ENCODE measurements at regions not wholly inside any gene's neighbourhood (a gene's known extent, or its start where the extent isn't known, plus 50 kb on each side); places are given as distances from the start of the nearest gene placed in this dataset.

- no peaks in the 10 kb centered on the region for H3K36me3 ChIP-seq
- H3K4me3 ChIP-seq = no peak overlapping the region
- peaks cover 0 to 15% (median 0%) of the 10 kb centered on the region in 3 donors for H3K9me3 ChIP-seq
- no peak for ATAC-seq
- no peaks in the 10 kb centered on the region for H3K4me1 ChIP-seq
- H3K27me3 ChIP-seq = no peaks in the 10 kb centered on the region
- no peak overlapping the region for H3K27ac ChIP-seq
- 73% methylated on average over 1 of the region's 1 CpG; no CpG with 5 or more reads in 1 of the 2 donors for WGBS, 2 donors (ENCODE audit: low coverage in 1 of 2)
- no peak for TF ChIP-seq EP300 (IDR thresholded peaks at IDR 0.05)
- TF ChIP-seq CTCF (IDR thresholded peaks at IDR 0.05) = no peak
- TF ChIP-seq POLR2AphosphoS5 (IDR thresholded peaks at IDR 0.05) = no peak
- TF ChIP-seq POLR2A (IDR thresholded peaks at IDR 0.05) = no peak
Observed at GRCh38 chrX:55981603-55982002, 250.6 kb upstream of the KLF8 start.

DNA sequence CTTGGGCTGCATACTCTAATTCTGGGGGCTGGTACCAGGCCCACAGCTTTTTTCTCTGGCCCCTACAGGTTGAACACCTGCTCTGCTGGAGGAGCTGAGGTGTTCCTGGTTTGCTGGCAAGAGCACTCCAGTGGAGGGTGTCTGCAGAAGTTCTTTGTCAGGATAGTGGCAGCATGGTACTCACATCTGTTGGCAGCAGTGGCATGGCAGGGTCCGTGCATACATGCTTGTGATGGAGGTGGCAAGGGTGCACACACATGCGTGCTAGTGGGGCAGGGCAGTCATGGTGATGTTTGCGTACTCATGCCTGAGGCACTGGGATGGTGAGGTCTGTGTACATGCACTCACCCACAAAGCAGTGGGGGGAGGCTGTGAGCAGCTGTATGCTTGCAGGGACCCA is 235.5 kb upstream of the KLF8 start:
- TF ChIP-seq POLR2AphosphoS5 (IDR thresholded peaks at IDR 0.05) (no peak), EP300 (IDR thresholded peaks at IDR 0.05) (no peak), POLR2A (IDR thresholded peaks at IDR 0.05) (no peak), CTCF (IDR thresholded peaks at IDR 0.05) (no peak)
- WGBS, 2 donors (ENCODE audit: low coverage in 1 of 2) = no CpG with 5 or more reads among the region's 3 CpGs
- Histone ChIP-seq H3K36me3 (no peaks in the 10 kb centered on the region), H3K4me3 (no peak overlapping the region), H3K27me3 (no peaks in the 10 kb centered on the region), H3K27ac (no peak overlapping the region), H3K9me3 (no peaks in the 10 kb centered on the region), H3K4me1 (no peaks in the 10 kb centered on the region)
- no peak for ATAC-seq

GRCh38 chrX:56000174-56000573 is 232.0 kb upstream of the KLF8 start:
- ATAC-seq = peak; percentile 43
- 14 to 33% methylated on average over 1 of the region's 1 CpG for WGBS, 2 donors (ENCODE audit: low coverage in 1 of 2)
- Histone ChIP-seq H3K4me3 (no peak overlapping the region), H3K4me1 (no peaks in the 10 kb centered on the region), H3K9me3 (no peaks in the 10 kb centered on the region), H3K27me3 (no peaks in the 10 kb centered on the region), H3K36me3 (no peaks in the 10 kb centered on the region), H3K27ac (no peak overlapping the region)
- TF ChIP-seq POLR2AphosphoS5 (IDR thresholded peaks at IDR 0.05) (peak; percentile 42), POLR2A (IDR thresholded peaks at IDR 0.05) (no peak), EP300 (IDR thresholded peaks at IDR 0.05) (no peak), CTCF (IDR thresholded peaks at IDR 0.05) (no peak)

DNA sequence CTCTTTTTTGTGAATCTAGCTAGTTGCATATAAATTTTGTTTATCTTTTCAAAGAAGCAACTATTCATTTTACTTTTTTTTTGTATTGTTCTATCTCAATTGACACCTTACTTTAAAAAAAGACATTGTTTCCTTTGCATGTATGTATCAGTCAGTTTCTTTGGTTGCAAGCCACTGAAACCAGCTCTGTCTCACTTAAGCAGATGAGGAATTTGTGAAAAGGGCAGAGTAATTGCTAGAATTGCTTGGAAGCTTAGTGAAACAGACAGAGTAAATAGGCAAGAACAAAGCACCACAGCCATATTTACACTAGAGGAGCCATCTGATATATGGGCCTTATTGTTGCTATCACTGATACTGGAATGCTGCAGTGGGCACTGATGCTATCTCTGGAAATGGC is 231.4 kb upstream of the KLF8 start:
- no peaks in the 10 kb centered on the region for H3K27me3 ChIP-seq
- H3K4me3 ChIP-seq = no peak overlapping the region
- H3K4me1 ChIP-seq = no peaks in the 10 kb centered on the region
- H3K9me3 ChIP-seq = no peaks in the 10 kb centered on the region
- no peak for ATAC-seq
- no peak overlapping the region for H3K27ac ChIP-seq
- TF ChIP-seq POLR2AphosphoS5 (IDR thresholded peaks at IDR 0.05) (no peak), EP300 (IDR thresholded peaks at IDR 0.05) (no peak), POLR2A (IDR thresholded peaks at IDR 0.05) (no peak), CTCF (IDR thresholded peaks at IDR 0.05) (no peak)
- no peaks in the 10 kb centered on the region for H3K36me3 ChIP-seq

DNA sequence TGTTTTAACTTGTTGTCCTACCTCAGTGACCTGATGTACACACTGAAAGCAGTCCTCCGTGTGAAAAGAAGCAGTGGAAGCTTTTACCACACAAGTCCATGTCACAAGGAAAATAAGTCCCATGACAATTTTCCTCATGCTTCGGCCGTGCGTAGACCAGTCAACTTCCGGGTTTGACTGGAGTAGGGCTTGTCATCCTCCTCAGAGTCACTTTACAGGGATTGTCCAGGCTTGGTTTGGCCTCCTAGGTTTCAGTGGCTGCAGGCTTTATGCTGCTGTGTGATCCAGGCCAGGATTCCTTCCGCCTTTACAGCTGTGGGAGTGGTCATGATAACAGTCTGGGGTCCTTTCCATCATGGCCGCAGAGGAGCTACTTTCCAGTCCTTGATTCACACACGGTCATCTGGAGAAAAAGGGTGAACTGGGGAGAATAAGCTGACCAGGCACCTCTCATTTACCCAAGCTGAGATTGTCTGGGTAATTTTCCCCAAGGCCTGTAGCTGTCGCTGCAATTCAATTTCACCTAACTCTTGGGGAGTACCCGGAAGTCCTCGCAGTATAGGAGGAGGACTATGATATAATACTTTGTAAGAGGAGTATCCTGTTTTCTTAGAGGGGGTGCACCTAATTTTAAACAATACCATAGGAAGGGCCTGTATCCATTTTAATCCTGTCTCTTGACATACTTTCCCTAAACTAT is 206.1 kb upstream of the KLF8 start:
- H3K36me3 ChIP-seq = no peaks in the 10 kb centered on the region
- TF ChIP-seq POLR2AphosphoS5 (IDR thresholded peaks at IDR 0.05) = no peak
- TF ChIP-seq EP300 (IDR thresholded peaks at IDR 0.05) = no peak
- no peak for TF ChIP-seq CTCF (IDR thresholded peaks at IDR 0.05)
- no peak for TF ChIP-seq POLR2A (IDR thresholded peaks at IDR 0.05)
- no peaks in the 10 kb centered on the region for H3K4me1 ChIP-seq
- H3K4me3 ChIP-seq = no peak overlapping the region
- ATAC-seq = no peak
- no peak overlapping the region for H3K27ac ChIP-seq
- H3K27me3 ChIP-seq = no peaks in the 10 kb centered on the region
- 83% methylated on average over 1 of the region's 11 CpGs; no CpG with 5 or more reads in 1 of the 2 donors for WGBS, 2 donors (ENCODE audit: low coverage in 1 of 2)
- no peaks in the 10 kb centered on the region for H3K9me3 ChIP-seq
